Adipocyte (in vitro differentiated cells): ENCODE measurements at regions not wholly inside any gene's neighbourhood (a gene's known extent, or its start where the extent isn't known, plus 50 kb on each side); places are given as distances from the start of the nearest gene placed in this dataset.

Source experiments
- DNase-seq: peaks from one replicate; pipeline ENCODE4 v3.0.0-alpha.2; 2015; ENCODE audit warnings: low read depth
- H3K27me3 ChIP-seq: replicated peaks from 2 replicates; pipeline ENCODE4 v1.7.0; 2013; ENCODE audit warnings: mild to moderate bottlenecking, low read length, moderate library complexity; ENCODE audit not compliant: control insufficient read depth, insufficient read depth
- H3K36me3 ChIP-seq: 2 replicates; pipeline ENCODE4 v1.7.0; 2013; ENCODE audit warnings: low read length, mild to moderate bottlenecking, moderate library complexity; ENCODE audit not compliant: control insufficient read depth, insufficient read depth, severe bottlenecking
- H3K4me1 ChIP-seq: 2 replicates; pipeline ENCODE4 v1.7.0; 2013; ENCODE audit warnings: mild to moderate bottlenecking, low read length, moderate library complexity; ENCODE audit not compliant: control insufficient read depth, insufficient read depth
- H3K4me3 ChIP-seq: 2 replicates; pipeline ENCODE4 v1.7.0; 2013; ENCODE audit warnings: mild to moderate bottlenecking, low read length, moderate library complexity
- H3K9ac ChIP-seq: 2 replicates; pipeline ENCODE4 v1.7.0; 2013; ENCODE audit warnings: mild to moderate bottlenecking, low read length, moderate library complexity
- H3K9me3 ChIP-seq: 2 replicates; pipeline ENCODE4 v1.7.0; 2013; ENCODE audit warnings: mild to moderate bottlenecking, low read length, moderate library complexity; ENCODE audit not compliant: control insufficient read depth

- Histone ChIP-seq H3K9ac (no peak overlapping the region), H3K27me3 (no peaks in the 10 kb centered on the region), H3K4me1 (peaks cover 48% of the 10 kb centered on the region), H3K36me3 (no peaks in the 10 kb centered on the region), H3K4me3 (no peak overlapping the region), H3K9me3 (no peaks in the 10 kb centered on the region)
- peak; percentile 28 for DNase-seq
Measured at GRCh38 chr18:10111191-10111590, 197.4 kb downstream of the VAPA start.

DNA sequence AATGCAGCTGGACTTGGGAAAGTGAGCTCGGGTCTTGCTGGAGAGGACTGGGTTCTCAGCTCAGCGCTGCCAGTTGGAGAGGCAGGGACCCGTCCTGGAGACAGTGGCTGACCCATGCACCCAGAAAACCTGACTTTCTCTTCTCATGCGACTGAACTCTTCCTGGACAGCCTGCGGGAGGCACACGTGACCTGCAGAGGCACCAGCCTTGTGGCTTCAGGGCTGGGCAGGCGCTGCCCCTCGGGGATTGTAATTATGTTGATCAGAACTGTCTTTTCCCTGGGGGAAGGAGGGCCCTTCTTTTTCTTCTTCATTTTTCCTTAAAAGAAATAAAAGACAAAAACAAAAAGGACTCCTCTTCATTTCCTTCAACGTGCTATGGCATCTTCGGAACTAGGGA lies 198.1 kb downstream of the VAPA start:
- Histone ChIP-seq H3K27me3 (no peaks in the 10 kb centered on the region), H3K9ac (no peak overlapping the region), H3K4me1 (peaks cover 56% of the 10 kb centered on the region), H3K36me3 (no peaks in the 10 kb centered on the region), H3K9me3 (no peaks in the 10 kb centered on the region), H3K4me3 (no peak overlapping the region)
- no peak for DNase-seq

- Histone ChIP-seq H3K9ac (peak overlapping the region; percentile 69), H3K4me1 (peaks cover 57% of the 10 kb centered on the region), H3K9me3 (no peaks in the 10 kb centered on the region), H3K36me3 (no peaks in the 10 kb centered on the region), H3K4me3 (no peak overlapping the region), H3K27me3 (no peaks in the 10 kb centered on the region)
- peak; percentile 33 for DNase-seq
Measured at GRCh38 chr18:10113121-10114022, 199.6 kb downstream of the VAPA start.

DNA sequence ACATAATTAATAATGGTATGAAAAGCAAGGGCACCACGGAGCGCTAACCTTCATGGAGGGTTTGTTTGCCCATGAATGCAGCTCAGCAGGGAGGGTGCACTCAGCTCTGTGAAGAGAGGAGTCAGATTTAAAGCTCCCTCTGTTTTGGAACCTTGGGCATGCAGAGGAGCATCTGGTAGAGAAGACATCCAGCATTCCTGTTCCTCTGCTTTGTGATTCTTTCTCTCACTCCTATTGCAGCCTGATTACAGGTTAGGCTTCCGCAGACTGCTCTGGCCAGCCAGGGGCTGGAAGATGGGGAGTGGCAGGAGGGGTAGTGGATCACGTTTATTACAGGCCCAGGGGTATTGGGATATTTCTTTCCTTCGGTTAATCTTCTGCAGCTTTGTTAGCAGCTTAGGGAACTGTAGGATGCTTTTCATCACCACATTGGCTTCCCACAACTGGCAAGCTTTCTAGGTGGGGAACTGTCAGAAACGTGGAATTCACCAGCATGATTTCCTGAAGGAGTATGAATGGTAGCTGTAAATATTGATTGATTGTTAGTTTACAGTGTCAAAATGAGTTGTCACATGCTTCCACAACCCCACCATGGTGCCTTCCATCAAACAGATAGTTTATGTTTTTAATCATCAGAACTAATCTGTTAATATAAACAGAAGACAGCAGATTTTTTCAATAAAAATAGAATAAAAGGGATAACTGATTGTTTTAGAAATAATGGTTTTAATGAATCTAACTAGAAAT lies 201.1 kb downstream of the VAPA start:
- H3K9ac ChIP-seq, result no peak overlapping the region
- no peaks in the 10 kb centered on the region for H3K27me3 ChIP-seq
- H3K36me3 ChIP-seq, result no peaks in the 10 kb centered on the region
- no peak for DNase-seq
- H3K4me3 ChIP-seq, result no peak overlapping the region
- H3K9me3 ChIP-seq, result peaks cover 7% of the 10 kb centered on the region
- H3K4me1 ChIP-seq, result peaks cover 57% of the 10 kb centered on the region

DNA sequence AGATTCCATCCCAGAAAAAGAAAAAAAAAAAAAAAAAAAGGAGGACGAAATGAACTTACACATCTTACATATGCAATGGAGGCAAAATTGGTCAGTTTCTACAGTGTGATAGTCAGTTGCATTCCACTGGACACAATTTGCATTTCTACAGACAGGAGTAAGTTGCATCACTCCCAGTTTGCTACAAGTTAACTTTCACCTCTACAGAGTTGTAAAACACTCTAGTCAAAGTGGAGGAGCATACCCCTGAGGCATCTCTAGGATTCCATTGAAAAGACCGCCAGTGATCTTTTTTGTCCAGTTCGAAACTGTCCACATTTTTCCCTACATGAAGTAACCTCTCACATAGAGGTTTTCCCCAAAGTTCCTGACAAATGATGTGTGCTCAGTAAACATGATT lies 202.8 kb downstream of the VAPA start:
- DNase-seq, result peak; percentile 15
- Histone ChIP-seq H3K27me3 (no peaks in the 10 kb centered on the region), H3K36me3 (no peaks in the 10 kb centered on the region), H3K9me3 (peaks cover 10% of the 10 kb centered on the region), H3K4me1 (peaks cover 68% of the 10 kb centered on the region), H3K4me3 (no peak overlapping the region), H3K9ac (no peak overlapping the region)

DNA sequence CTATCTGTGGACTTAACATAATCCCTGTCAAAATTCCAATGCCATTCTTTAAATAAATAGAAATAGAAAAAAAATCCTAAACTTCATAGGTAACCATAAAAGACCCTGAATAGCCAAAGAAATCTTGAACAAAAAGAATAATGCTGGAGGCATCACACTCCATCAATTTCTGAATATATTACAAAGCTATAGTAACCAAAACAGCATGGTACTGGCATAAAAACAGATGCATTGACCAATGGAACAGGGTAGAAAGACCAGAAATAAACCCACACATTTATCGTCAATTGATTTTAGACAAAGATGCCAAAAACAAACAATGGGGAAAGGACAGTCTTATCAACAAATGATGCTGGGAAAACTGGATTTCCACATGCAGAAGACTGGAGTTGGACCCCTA lies 205.7 kb downstream of the VAPA start:
- peaks cover 10% of the 10 kb centered on the region for H3K9me3 ChIP-seq
- H3K9ac ChIP-seq, result no peak overlapping the region
- no peak for DNase-seq
- peaks cover 53% of the 10 kb centered on the region for H3K4me1 ChIP-seq
- H3K27me3 ChIP-seq, result no peaks in the 10 kb centered on the region
- H3K36me3 ChIP-seq, result no peaks in the 10 kb centered on the region
- no peak overlapping the region for H3K4me3 ChIP-seq

GRCh38 chr18:10119991-10120390 lies 206.2 kb downstream of the VAPA start:
- Histone ChIP-seq H3K4me3 (no peak overlapping the region), H3K27me3 (no peaks in the 10 kb centered on the region), H3K9me3 (peaks cover 10% of the 10 kb centered on the region), H3K9ac (no peak overlapping the region), H3K36me3 (no peaks in the 10 kb centered on the region), H3K4me1 (peaks cover 53% of the 10 kb centered on the region)
- no peak for DNase-seq

DNA sequence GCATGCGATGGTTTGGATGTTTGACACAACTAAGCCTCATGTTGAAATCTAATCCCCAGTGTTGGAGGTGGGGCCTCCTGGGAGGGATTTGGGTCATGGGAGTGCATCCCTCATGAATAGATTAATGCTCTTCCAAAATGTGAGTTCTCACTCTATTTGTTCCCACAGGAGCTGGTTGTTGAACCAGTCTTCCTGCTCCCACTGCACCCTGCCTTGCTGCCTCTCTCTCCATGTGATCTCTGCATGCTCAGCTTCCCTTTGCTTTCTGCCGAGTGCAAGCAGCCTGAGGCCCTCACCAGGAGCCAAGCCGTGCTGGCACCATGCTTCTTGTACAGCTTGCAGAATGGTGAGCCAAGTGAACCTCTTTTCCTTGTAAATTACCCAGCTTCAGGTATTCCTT lies 206.8 kb downstream of the VAPA start:
- Histone ChIP-seq H3K4me1 (peaks cover 54% of the 10 kb centered on the region), H3K4me3 (no peak overlapping the region), H3K9me3 (peaks cover 10% of the 10 kb centered on the region), H3K27me3 (no peaks in the 10 kb centered on the region), H3K36me3 (no peaks in the 10 kb centered on the region), H3K9ac (no peak overlapping the region)
- no peak for DNase-seq

DNA sequence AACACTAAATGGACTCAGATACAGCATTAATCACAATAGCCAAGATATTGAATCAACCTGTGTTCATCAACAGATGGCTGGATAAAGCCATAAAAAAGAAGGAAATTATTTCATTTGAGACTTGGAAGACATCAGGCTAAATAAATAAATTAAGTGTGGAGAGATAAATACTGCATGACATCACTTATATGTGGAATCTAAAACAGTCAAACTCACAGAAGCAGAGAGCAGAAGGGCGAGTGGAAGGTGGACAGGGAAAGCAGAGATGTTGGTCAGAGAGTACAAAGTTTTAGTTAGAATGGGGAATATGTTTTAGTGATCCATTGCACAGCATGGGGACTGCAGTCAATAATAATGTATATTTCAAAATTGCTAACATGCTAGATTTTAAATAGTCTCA lies 207.2 kb downstream of the VAPA start:
- Histone ChIP-seq H3K4me3 (no peak overlapping the region), H3K4me1 (peaks cover 50% of the 10 kb centered on the region), H3K27me3 (no peaks in the 10 kb centered on the region), H3K9me3 (peaks cover 10% of the 10 kb centered on the region), H3K36me3 (no peaks in the 10 kb centered on the region), H3K9ac (no peak overlapping the region)
- no peak for DNase-seq

- Histone ChIP-seq H3K36me3 (no peaks in the 10 kb centered on the region), H3K4me3 (no peak overlapping the region), H3K4me1 (peaks cover 41% of the 10 kb centered on the region), H3K27me3 (no peaks in the 10 kb centered on the region), H3K9ac (peak overlapping the region; percentile 63), H3K9me3 (peaks cover 10% of the 10 kb centered on the region)
- peak; percentile 96 for DNase-seq
Measured at GRCh38 chr18:10121786-10122515, 208.1 kb downstream of the VAPA start.
